PFSK-1 (cell line): ENCODE measurements at regions not wholly inside any gene's neighbourhood (a gene's known extent, or its start where the extent isn't known, plus 50 kb on each side); places are given as distances from the start of the nearest gene placed in this dataset.

ENCODE experiments used
- FOXP2 ChIP-seq: optimal IDR thresholded peaks from 2 replicates; pipeline ENCODE3; 2011; ENCODE audit warnings: borderline replicate concordance, control low read depth, inconsistent platforms; ENCODE audit not compliant: insufficient read depth; ENCODE audit errors: extremely low read length, extremely low read depth
- POLR2AphosphoS5 ChIP-seq: IDR thresholded peaks from 2 replicates; pipeline ENCODE4 v1.6.1; 2012; ENCODE audit warnings: low read depth, mild to moderate bottlenecking, control low read depth, low read length, moderate library complexity
- REST ChIP-seq, 2 experiments: IDR thresholded peaks; 2 replicates each; pipeline versions ENCODE4 v1.6.1 to v1.8.0; 2011 to 2012; ENCODE audit warnings: low read depth in 2 of 2, low read length in 2 of 2, control low read depth in 1 of 2, inconsistent platforms in 1 of 2, mild to moderate bottlenecking in 1 of 2, moderate library complexity in 1 of 2; ENCODE audit not compliant: insufficient read depth in 1 of 2
- SIN3A ChIP-seq: IDR thresholded peaks from 2 replicates; pipeline ENCODE4 v1.6.1; 2012; ENCODE audit warnings: mild to moderate bottlenecking, low read length, moderate library complexity, borderline replicate concordance; ENCODE audit not compliant: insufficient read depth
- TAF1 ChIP-seq: IDR thresholded peaks from 2 replicates; pipeline ENCODE4 v1.6.1; 2012; ENCODE audit warnings: low read length, control low read depth, borderline replicate concordance; ENCODE audit not compliant: insufficient read depth

- TF ChIP-seq FOXP2 (no peak), POLR2AphosphoS5 (no peak), TAF1 (no peak), SIN3A (no peak), REST (IDR thresholded peaks at IDR 0.05; ENCODE audit: insufficient read depth in 1 of 2, low read depth in 2 of 2, low read length in 2 of 2) (no peak)
Observed at GRCh38 chr18:65133610-65134009, 617.2 kb upstream of the CDH7 start.
